ENCODE measurements at regions not wholly inside any gene's neighbourhood (a gene's known extent, or its start where the extent isn't known, plus 50 kb on each side); places are given as distances from the start of the nearest gene placed in this dataset.

DNA sequence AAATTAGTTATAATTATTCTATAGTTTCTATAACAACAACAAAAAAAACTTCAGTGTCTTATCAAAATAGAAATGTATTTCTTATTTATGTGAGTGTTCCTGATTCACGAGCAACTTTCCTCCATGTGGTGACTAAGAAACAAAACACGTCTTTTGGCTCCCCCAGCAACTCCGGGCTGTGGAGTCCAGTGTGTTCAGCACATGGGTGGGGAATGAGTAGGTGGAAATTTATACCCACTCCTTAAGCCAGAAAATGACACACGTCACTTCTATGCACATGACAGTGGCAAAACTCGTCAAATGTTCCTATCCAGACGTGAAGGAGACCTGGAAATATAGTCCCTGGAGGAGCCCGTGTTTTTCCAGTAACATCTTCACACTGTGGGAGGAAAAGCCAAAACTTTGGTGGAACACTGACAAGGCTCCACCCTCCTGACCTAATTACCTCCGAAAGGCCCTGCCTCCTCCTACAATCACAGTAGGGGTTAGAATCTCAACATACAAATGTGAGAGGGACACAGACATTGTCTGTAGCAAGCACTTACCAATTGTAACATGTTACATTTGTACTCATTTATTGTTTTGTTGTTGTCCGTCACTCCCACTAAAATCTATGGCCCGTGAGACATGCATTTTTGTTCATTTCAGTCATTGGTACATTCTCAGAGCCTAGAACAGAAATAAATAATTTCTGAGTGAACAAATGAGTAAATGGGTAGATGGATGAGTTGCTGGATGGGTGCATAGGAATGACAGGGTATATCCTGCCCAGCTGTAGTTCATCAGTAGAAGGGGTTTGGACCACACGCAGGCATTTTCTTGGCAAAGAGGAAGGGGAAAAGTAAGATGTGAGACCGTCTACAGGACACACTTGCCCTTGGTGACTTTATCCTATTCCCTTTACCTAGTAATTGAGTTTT is 605.8 kb upstream of the TENM3 start:
- DNase-seq (ENCODE audit: low spot score) = no peak
- intact Hi-C loops (cut with DNase I) = no loop called here

DNA sequence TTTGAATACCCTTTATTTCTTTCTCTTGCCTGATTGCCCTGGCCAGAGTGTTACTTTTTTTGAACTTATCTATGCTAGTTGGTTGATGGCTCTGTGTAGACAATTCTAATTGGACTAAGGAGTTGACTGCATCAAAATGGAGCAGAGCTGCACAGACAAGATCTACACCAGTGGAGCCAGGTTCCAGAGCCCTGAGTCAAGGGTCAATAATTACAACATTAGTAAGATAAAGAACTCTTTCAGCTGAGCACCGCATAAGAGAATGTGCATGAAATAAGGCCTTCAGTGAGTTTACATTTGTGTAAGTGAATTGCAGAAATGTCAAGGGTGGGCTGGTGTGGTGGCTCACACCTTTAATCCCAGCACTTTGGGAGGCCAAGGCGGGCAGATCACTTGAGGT is 599.7 kb upstream of the TENM3 start:
- DNase-seq (ENCODE audit: low spot score) = no peak
- intact Hi-C loops (cut with DNase I) = no loop called here

DNA sequence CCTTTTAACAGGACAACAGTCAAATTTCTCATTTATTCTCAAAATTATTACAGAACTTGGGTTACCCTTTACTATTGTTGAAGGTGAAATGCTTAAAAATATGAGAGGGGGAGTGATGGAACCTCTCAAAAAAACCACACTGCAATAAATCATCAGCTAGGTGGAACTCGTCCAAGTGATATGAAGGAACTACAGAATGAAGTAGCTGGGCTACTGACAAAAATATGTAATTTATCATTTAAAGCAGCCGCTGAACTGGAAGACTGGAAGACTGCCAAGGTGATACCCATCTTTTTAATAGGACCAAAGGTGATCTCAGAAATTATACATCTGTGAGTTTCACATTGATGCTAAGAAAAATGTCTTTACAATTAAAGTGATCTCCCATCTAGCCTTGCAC is 597.7 kb upstream of the TENM3 start:
- no peak for DNase-seq (ENCODE audit: low spot score)
- intact Hi-C loops (cut with DNase I) = no loop called here

DNA sequence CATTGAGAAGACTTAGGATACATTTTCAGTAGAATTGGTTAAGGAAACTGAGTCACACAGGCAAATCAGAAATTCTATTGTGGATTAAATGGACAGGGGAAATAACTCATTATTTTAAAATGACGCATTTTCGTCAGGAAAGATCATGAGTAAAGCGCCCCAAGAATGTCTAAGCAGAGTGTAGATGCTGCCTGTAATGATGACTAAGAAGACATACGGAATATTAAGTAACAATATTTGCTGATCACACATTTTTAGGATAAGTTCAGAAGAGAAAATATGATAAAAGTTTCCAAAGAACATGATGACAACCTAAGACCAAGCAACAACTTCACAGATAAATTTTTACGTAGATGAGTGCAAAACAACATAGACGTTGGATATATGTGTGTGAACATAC is 596.3 kb upstream of the TENM3 start:
- DNase-seq (ENCODE audit: low spot score) = no peak
- intact Hi-C loops (cut with DNase I) = no loop called here

DNA sequence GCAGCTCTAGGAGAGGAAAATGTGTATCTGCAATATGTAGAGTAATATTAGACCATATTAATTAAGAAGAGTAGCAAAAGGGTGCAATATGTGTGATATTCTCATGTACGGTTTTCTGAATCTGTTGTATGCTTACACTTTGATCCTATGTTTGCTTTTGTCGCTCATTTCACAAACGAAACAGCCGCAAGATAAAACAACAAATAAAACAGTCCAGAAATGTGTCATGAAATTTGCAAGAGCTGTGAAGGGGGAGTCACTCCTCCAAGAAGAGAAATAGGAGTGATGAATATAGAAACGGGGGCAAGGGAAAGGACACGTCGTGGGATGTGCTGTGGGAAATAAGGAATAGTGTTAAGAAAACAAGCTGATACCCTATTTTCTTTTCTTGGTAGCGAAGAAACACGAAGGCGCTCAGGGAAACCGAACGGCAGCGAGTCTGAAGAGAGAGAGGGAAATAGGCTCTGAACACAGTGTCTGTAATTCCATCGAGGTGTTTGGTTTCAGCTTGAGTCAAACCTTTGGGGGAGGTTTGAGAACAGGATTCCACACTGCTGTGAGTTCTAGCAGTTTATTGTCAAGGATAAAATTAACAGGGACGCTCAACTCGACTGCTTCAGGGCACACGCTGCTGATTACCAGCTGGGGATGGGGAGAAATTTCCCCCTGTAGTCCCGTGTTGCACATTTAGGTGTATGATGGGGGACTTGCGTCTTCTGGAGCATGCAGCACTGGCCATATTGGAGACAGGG is 595.6 kb upstream of the TENM3 start:
- DNase-seq (ENCODE audit: low spot score) = no peak
- intact Hi-C loops (cut with DNase I) = no loop called here

DNA sequence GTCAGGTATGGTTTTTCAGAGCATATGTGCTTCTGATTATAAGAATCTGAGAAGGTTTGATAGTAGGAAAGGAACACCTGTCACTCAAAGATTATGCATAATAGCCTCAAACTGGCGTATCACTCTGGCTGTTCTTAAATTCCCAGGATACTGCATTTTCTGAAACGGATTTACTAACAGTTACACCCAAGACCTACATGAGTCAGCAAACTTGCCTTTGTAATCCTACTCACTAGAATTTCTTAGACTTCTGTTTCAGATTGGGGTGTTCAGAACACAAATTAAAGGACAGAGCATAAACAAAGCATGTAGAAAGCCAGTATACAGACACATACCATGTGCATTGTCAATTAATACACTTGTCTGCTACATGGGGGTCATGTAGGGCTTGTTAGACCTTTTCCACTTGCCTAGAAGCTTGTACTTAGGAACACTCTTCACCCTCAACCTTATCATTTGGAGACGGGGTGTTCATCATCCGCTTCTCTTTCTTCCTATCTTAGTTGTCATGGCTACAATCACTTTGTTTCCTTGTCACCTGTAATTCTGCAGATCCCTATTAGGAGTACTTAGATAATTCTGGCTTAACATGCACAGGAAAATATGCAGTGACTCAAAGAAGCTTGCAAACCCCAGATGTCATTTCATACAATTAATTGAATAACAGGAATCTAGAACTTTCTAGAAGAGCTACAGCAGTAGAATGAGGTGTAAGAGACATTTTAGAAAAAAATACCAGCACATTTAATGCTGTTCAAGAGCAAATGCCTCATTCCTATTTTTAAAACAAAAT is 593.0 kb upstream of the TENM3 start:
- DNase-seq (ENCODE audit: low spot score) = no peak
- intact Hi-C loops (cut with DNase I) = no loop called here

DNA sequence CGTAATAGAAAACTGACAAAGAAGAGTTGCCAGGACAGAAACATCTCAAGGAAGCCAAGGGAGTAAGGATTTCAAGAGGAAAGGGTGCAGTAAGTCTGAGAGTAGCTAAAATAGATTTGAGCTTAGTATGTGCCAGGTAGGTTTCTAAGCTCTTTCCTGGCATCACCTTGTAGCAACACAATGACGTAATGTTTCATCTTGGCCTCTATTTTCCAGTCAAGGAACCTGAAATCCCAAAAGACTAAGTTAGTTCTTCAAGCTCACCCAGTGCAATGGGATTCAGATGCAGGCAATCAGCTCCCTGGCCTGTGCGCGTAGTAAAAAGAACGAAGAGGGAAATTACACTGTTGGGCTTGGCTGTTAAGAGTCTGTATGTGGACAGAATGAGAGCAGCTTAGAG is 586.5 kb upstream of the TENM3 start:
- no peak for DNase-seq (ENCODE audit: low spot score)
- intact Hi-C loops (cut with DNase I) = no loop called here

DNA sequence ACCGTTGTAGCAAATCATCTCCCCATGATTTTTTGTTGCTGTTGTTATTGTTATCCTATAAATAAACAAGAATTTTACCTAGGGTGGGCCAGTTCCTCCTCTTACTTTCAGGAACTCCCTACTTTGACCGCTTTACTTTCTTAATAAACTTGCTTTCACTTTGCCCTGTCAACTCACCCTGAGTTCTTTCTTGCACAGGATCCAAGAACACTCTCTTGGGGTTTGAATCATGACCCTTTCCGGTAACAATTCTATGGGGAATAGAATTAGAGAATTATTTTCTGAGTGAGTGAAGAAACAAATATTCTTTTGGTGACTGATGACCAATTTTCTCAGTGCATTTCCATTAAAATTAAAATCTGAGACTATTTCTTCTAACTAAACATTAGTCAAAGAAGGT is 584.0 kb upstream of the TENM3 start:
- intact Hi-C loops (cut with DNase I) = no loop called here
- no peak for DNase-seq (ENCODE audit: low spot score)

DNA sequence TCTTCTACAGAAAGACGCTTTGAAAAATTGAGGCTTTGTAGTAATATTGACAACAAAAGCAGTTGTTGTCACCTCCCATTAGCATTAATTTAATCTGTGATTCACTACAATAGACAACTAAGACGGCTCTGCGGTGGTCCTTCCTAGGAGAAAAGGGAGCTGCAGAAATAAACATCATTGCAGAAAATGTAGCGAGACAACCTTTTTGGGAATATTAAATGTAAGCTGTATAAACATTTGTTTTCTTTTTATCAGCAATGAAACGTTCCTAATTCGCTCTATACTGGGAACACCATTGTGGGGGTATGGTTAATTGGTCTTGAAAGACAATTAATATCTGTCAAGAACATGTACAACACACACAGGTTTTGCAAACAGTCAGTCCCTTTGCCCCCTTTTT is 583.3 kb upstream of the TENM3 start:
- intact Hi-C loops (cut with DNase I) = no loop called here
- DNase-seq (ENCODE audit: low spot score) = no peak

DNA sequence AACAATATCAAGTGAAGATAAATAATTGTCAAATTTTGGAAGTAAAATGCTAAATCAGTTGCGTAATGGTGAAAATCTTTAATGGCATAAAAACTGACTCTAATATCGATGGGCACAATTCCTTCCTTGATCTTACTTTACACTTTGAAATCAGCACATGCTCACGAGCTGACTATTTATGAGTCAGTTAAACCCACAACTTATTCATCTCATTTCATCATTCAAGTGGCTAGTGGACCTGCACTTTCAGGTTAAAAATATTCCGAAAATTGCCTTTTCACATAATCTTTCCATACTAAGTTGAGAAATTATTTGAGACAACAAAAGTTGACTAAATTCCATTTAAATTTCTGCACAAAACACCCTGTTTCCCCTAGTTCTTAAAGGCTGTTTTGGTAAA is 582.1 kb upstream of the TENM3 start:
- DNase-seq (ENCODE audit: low spot score) = no peak
- intact Hi-C loops (cut with DNase I) = no loop called here

DNA sequence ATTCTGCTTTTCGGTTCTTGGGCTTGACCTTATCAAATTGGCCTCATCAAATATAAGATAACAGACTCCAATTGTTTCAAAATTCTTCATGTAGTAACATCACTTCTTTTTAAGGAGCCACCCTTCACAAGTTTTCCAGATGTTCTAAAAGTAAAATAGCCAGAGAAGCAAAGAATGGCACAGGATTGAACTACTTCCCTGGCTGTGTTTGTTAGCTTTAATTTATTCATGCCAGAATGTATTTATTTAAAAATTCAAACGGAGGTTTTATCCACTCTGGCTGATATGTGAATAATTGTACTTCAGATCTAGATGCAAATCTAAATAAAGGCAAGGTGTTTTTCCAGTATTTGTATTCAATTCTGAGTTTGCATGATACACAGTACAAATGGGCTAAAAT is 581.3 kb upstream of the TENM3 start:
- intact Hi-C loops (cut with DNase I) = no loop called here
- no peak for DNase-seq (ENCODE audit: low spot score)

DNA sequence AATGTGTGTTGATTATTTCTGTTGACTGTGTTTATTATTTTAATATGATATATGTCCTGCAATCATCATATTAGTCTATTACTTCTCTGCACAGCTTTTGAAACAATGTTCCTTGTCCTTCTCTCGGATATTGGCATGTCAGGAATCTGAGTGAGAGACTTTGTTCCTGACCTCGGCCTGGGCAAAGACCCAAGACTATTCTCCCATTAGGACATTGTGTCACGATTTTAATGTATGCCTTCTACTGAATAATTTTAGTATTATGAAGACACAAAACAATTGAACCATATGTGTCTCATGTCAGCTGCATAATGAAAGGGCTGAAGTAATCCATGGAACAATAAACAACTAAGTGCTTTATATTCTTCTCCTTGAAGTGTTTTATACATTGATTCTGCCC is 580.8 kb upstream of the TENM3 start:
- DNase-seq (ENCODE audit: low spot score) = no peak
- intact Hi-C loops (cut with DNase I) = no loop called here

DNA sequence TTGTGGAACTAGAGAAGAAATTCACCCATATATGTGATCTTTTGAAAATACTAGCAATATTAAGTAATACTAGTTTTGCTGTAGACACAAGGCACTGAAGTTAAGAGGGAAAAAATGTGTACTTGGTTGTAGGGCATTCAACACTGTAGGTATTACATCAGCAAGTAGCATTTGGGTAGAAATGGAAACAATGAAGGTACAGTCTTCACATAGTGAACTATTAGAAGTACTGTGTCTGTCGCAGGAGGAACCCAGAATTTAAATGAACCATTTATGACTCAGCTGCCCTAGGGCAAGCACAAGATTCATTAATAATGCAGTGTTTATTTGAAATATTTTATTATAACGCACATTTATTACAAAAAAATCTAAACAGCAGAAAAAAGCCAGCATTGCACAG is 572.7 kb upstream of the TENM3 start:
- intact Hi-C loops (cut with DNase I) = no loop called here
- DNase-seq (ENCODE audit: low spot score) = no peak

DNA sequence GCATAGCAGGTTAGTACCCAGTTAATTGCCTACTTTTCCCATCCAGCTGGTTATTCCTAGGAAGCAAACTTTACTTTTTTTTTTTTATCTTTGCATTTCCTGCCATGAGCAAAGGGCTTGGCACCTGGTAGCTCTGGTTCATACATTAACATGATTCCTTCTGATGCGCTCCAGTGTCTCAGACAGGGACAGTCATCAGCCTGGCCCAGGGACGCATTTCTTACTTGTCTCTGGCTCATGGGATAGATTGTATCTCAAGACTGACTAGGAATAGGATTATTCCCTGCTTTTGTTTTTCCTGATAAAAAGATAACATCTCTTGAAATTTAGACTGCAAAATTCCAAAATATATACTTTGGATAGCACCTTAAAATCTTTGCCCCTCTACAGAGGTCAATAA is 571.5 kb upstream of the TENM3 start:
- intact Hi-C loops (cut with DNase I) = no loop called here
- DNase-seq (ENCODE audit: low spot score) = no peak

DNA sequence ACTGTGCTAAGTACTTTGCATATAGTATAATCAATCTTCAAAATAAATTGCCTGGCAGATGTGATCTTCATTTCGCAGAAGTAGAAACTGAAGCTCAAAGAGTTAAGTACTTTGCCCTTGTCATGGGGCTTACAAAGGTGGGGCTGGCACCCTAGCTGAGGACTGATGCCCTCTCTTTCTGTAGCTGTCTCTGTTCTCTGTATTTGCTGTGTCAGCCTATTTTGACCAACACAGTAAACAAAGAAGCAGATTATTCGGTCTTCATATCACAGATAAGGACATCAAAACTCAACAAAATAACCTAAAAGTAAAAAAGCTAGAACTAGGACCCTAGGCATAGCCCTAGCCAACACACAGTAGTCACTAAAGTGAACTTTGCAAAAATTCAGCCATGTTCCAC is 570.5 kb upstream of the TENM3 start:
- no peak for DNase-seq (ENCODE audit: low spot score)
- intact Hi-C loops (cut with DNase I) = no loop called here

DNA sequence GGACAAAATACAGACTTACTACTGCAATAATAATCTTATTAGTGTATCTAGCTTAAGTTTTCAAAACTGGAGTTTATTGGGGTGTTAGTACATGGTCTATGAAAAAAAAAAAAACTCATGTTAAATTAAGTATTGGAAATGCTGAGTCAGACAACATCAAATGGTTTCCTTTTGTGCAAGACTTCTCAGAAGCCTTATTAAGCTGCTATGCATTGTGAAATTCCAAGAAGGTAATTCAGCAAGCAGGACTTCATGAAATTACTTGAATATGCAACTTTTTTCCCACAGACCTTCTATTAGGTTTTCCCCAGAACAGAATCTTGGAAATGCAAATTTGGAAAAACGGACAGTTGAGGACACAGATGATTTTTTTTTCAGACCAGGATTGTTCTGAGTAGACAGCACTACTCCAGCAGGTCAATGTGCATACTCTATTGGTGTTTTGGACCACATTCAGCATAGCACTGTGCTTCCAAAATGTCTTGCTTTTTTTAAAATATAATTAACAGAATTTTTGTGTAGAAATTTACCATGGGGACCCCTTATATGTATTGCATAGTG is 568.8 kb upstream of the TENM3 start:
- intact Hi-C loops (cut with DNase I) = no loop called here
- DNase-seq (ENCODE audit: low spot score) = no peak

DNA sequence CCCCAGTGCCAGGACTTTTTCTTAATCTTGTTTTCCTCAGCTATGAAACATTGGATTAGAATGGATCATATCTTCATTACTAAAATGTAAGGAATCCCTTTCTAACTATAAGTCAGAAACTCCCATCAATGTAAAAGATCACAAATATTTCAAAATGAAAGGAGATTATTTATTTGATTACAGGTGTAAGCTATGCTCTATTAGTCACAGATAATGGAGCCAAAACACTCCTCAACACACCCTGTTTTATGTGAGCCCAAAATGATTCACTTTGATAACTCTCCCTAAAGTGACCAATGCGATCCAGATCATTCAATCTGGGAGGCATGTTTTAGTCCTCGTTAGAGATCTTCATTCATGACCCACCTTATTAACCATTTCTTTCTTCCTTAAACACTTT is 566.7 kb upstream of the TENM3 start:
- intact Hi-C loops (cut with DNase I) = no loop called here
- DNase-seq (ENCODE audit: low spot score) = no peak

DNA sequence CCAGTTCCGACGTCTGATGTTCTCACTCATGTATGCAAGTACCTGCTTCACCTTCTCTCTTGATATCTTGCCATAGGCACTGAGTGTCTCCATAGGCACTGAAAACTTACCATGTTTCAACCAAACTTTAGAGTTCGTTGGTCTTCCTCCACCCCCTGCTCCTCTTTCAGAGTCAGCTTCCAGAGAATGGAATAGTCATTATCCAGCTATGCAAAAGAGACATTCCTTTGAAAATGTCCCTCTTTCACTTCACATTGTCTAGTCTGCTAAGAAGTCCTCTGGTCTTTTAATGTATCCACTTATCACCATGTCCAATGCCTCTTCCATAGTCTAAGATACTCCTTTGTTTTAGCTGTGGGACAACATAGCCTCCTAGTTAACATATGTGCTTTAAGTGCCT is 566.0 kb upstream of the TENM3 start:
- intact Hi-C loops (cut with DNase I) = no loop called here

DNA sequence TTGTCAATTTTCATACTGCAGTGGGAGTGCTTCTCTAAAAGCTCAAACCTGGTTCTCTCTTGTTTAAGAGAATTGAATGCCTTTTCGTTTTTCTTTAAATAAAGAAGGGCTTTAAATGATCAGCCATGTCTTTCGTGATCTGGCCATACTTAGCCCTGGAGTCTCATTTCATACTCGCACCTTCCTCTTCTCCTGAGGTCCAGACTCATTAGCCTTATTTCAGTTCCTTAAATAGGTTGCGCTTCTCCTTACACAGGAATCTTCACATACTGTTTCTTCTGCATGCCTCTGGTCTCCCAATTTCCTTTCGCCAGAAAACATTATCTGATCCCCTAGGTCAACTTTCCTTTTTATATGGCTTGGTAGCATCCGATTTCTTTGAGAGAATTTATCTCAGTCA is 565.6 kb upstream of the TENM3 start:
- no peak for DNase-seq (ENCODE audit: low spot score)
- intact Hi-C loops (cut with DNase I) = no loop called here

More for the DNA sequence above, 566.0 kb upstream of the TENM3 start:
- no peak for DNase-seq (ENCODE audit: low spot score)

DNA sequence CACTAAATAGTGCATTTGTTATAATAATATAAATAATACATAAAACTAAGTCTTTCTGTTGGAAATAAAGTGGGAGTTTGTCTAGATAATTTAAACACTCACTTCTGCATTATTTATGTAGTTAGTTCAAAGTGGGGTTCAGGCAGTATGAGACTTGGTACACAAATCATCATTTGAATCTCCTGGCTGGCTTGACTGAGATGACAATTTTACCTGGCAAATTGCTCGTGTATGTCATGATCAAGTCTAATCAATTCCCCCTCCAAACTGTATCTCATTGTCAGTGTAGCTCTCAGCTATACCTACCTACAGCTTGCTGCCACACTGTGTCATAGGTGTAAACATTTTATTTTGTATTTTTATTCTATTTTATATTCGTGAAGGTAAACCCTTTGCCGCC is 563.4 kb upstream of the TENM3 start:
- intact Hi-C loops (cut with DNase I) = no loop called here

More for the DNA sequence above, 563.4 kb upstream of the TENM3 start:
- DNase-seq (ENCODE audit: low spot score) = no peak
